ENCODE measurements at regions not wholly inside any gene's neighbourhood (a gene's known extent, or its start where the extent isn't known, plus 50 kb on each side); places are given as distances from the start of the nearest gene placed in this dataset.
"Not testable (repeated sequence)": the region's sequence is repeated elsewhere in the genome, so short reads cannot be mapped to it uniquely, and the experiment has no call there.

GRCh38 chr4:98828801-98829200 is 100.1 kb downstream of the EIF4E start:
- Mint-ChIP-seq H3K36me3 (ENCODE audit: low read depth) (no peaks in the 10 kb centered on the region), H3K4me1 (no peaks in the 10 kb centered on the region), H3K27me3 (no peaks in the 10 kb centered on the region), H3K27ac (no peak overlapping the region), H3K9me3 (ENCODE audit: low read depth) (no peaks in the 10 kb centered on the region), H3K4me3 (no peak overlapping the region)
- ChIA-PET CTCF (interaction anchor here (0.6 kb wide), 1 partner anchor 317 kb away, joined by 3 read pairs; no protein-coding TSS in a partner anchor), POLR2A (no interaction called here)
- ATAC-seq (peak; percentile 53), DNase-seq (peak; percentile 43)
- intact Hi-C loops (cut with DNase I, micrococcal nuclease): loop anchor here (1.0 kb wide), 1 partner anchor 362 kb away; no protein-coding TSS in a partner anchor

GRCh38 chr4:98827661-98828060 is 101.3 kb downstream of the EIF4E start:
- no peaks in the 10 kb centered on the region for H3K4me1 Mint-ChIP-seq
- intact Hi-C loops (cut with DNase I, micrococcal nuclease): loop anchor here (1.0 kb wide), 1 partner anchor 360 kb away; no protein-coding TSS in a partner anchor
- ATAC-seq: no peak
- no peaks in the 10 kb centered on the region for H3K27me3 Mint-ChIP-seq
- no peak for DNase-seq
- H3K4me3 Mint-ChIP-seq: no peak overlapping the region
- ChIA-PET POLR2A (no interaction called here), CTCF (no interaction called here)
- no peaks in the 10 kb centered on the region for H3K36me3 Mint-ChIP-seq (ENCODE audit: low read depth)
- no peak overlapping the region for H3K27ac Mint-ChIP-seq
- no peaks in the 10 kb centered on the region for H3K9me3 Mint-ChIP-seq (ENCODE audit: low read depth)

- intact Hi-C loops (cut with DNase I, micrococcal nuclease): no loop called here
- ChIA-PET CTCF (no interaction called here), POLR2A (no interaction called here)
- H3K4me1 Mint-ChIP-seq: peaks cover 4% of the 10 kb centered on the region
- no peak overlapping the region for H3K27ac Mint-ChIP-seq
- H3K36me3 Mint-ChIP-seq (ENCODE audit: low read depth): no peaks in the 10 kb centered on the region
- no peak for DNase-seq
- no peaks in the 10 kb centered on the region for H3K27me3 Mint-ChIP-seq
- ATAC-seq: no peak
- no peak overlapping the region for H3K4me3 Mint-ChIP-seq
- H3K9me3 Mint-ChIP-seq (ENCODE audit: low read depth): peaks cover 2% of the 10 kb centered on the region
Observed at GRCh38 chr4:98822144-98822543, 106.8 kb downstream of the EIF4E start.

- POLR2A ChIA-PET; H3K27me3 Mint-ChIP-seq; ATAC-seq; intact Hi-C loops (cut with DNase I, micrococcal nuclease); H3K36me3 Mint-ChIP-seq (ENCODE audit: low read depth); H3K4me1 Mint-ChIP-seq; H3K9me3 Mint-ChIP-seq (ENCODE audit: low read depth); H3K4me3 Mint-ChIP-seq; H3K27ac Mint-ChIP-seq; DNase-seq; CTCF ChIA-PET: not testable (repeated sequence)
Observed at GRCh38 chr4:98818116-98818515, 110.8 kb downstream of the EIF4E start.

GRCh38 chr4:98816816-98817215 is 112.1 kb downstream of the EIF4E start:
- CTCF ChIA-PET: interaction anchor here (0.6 kb wide), 1 partner anchor 104 kb away, joined by 4 read pairs; no protein-coding TSS in a partner anchor
- POLR2A ChIA-PET: no interaction called here
- Mint-ChIP-seq H3K4me1 (peaks cover 4% of the 10 kb centered on the region), H3K9me3 (ENCODE audit: low read depth) (peaks cover 2% of the 10 kb centered on the region), H3K4me3 (no peak overlapping the region), H3K36me3 (ENCODE audit: low read depth) (no peaks in the 10 kb centered on the region), H3K27me3 (no peaks in the 10 kb centered on the region), H3K27ac (no peak overlapping the region)
- ATAC-seq (no peak), DNase-seq (no peak)
- intact Hi-C loops (cut with DNase I, micrococcal nuclease): no loop called here

GRCh38 chr4:98816386-98816785 is 112.5 kb downstream of the EIF4E start:
- H3K27ac Mint-ChIP-seq: no peak overlapping the region
- H3K27me3 Mint-ChIP-seq: no peaks in the 10 kb centered on the region
- no peak overlapping the region for H3K4me3 Mint-ChIP-seq
- no peak for ATAC-seq
- CTCF ChIA-PET: interaction anchor here (1.9 kb wide), 1 partner anchor 9 kb away, joined by 6 read pairs; no protein-coding TSS in a partner anchor
- H3K4me1 Mint-ChIP-seq: peaks cover 1% of the 10 kb centered on the region
- DNase-seq: no peak
- intact Hi-C loops (cut with DNase I, micrococcal nuclease): no loop called here
- peaks cover 2% of the 10 kb centered on the region for H3K9me3 Mint-ChIP-seq (ENCODE audit: low read depth)
- H3K36me3 Mint-ChIP-seq (ENCODE audit: low read depth): no peaks in the 10 kb centered on the region
- POLR2A ChIA-PET: no interaction called here

GRCh38 chr4:98804403-98804802 is 124.5 kb downstream of the EIF4E start:
- Mint-ChIP-seq H3K4me3 (no peak overlapping the region), H3K27ac (no peak overlapping the region), H3K36me3 (ENCODE audit: low read depth) (no peaks in the 10 kb centered on the region), H3K27me3 (no peaks in the 10 kb centered on the region), H3K9me3 (ENCODE audit: low read depth) (no peaks in the 10 kb centered on the region), H3K4me1 (peaks cover 8% of the 10 kb centered on the region)
- ChIA-PET POLR2A (no interaction called here), CTCF (no interaction called here)
- ATAC-seq: no peak
- no peak for DNase-seq
- intact Hi-C loops (cut with DNase I, micrococcal nuclease): no loop called here

- Mint-ChIP-seq H3K9me3 (ENCODE audit: low read depth) (no peaks in the 10 kb centered on the region), H3K4me1 (peaks cover 8% of the 10 kb centered on the region), H3K36me3 (ENCODE audit: low read depth) (no peaks in the 10 kb centered on the region), H3K27me3 (no peaks in the 10 kb centered on the region), H3K27ac (no peak overlapping the region), H3K4me3 (no peak overlapping the region)
- ChIA-PET CTCF (interaction anchor here (1.1 kb wide), 1 partner anchor 17 kb away, joined by 3 read pairs; no protein-coding TSS in a partner anchor), POLR2A (no interaction called here)
- DNase-seq (no peak), ATAC-seq (no peak)
- intact Hi-C loops (cut with DNase I, micrococcal nuclease): no loop called here
Observed at GRCh38 chr4:98803251-98803650, 125.7 kb downstream of the EIF4E start.

- H3K27me3 Mint-ChIP-seq: no peaks in the 10 kb centered on the region
- ATAC-seq (no peak), DNase-seq (no peak)
- no peak overlapping the region for H3K27ac Mint-ChIP-seq
- intact Hi-C loops (cut with DNase I, micrococcal nuclease): no loop called here
- ChIA-PET POLR2A (no interaction called here), CTCF (interaction anchor here (1.1 kb wide), 1 partner anchor 16 kb away, joined by 3 read pairs; no protein-coding TSS in a partner anchor)
- no peaks in the 10 kb centered on the region for H3K9me3 Mint-ChIP-seq (ENCODE audit: low read depth)
- H3K36me3 Mint-ChIP-seq (ENCODE audit: low read depth): no peaks in the 10 kb centered on the region
- H3K4me3 Mint-ChIP-seq: no peak overlapping the region
- peaks cover 8% of the 10 kb centered on the region for H3K4me1 Mint-ChIP-seq
Observed at GRCh38 chr4:98802770-98803198, 126.1 kb downstream of the EIF4E start.

GRCh38 chr4:98801259-98801725 is 127.6 kb downstream of the EIF4E start:
- no peaks in the 10 kb centered on the region for H3K9me3 Mint-ChIP-seq (ENCODE audit: low read depth)
- intact Hi-C loops (cut with DNase I, micrococcal nuclease): no loop called here
- no peak for DNase-seq
- no peak overlapping the region for H3K27ac Mint-ChIP-seq
- H3K4me1 Mint-ChIP-seq: peaks cover 8% of the 10 kb centered on the region
- no peak for ATAC-seq
- H3K27me3 Mint-ChIP-seq: no peaks in the 10 kb centered on the region
- POLR2A ChIA-PET: no interaction called here
- H3K4me3 Mint-ChIP-seq: no peak overlapping the region
- no peaks in the 10 kb centered on the region for H3K36me3 Mint-ChIP-seq (ENCODE audit: low read depth)
- CTCF ChIA-PET: no interaction called here

- CTCF ChIA-PET: interaction anchor here (0.8 kb wide), 1 partner anchor 38 kb away, joined by 3 read pairs; no protein-coding TSS in a partner anchor
- H3K9me3 Mint-ChIP-seq (ENCODE audit: low read depth): no peaks in the 10 kb centered on the region
- POLR2A ChIA-PET: no interaction called here
- no peak for ATAC-seq
- peaks cover 16% of the 10 kb centered on the region for H3K4me1 Mint-ChIP-seq
- DNase-seq: no peak
- H3K36me3 Mint-ChIP-seq (ENCODE audit: low read depth): no peaks in the 10 kb centered on the region
- H3K27me3 Mint-ChIP-seq: no peaks in the 10 kb centered on the region
- H3K27ac Mint-ChIP-seq: no peak overlapping the region
- no peak overlapping the region for H3K4me3 Mint-ChIP-seq
- intact Hi-C loops (cut with DNase I, micrococcal nuclease): no loop called here
Observed at GRCh38 chr4:98796991-98797390, 131.9 kb downstream of the EIF4E start.

GRCh38 chr4:98794565-98795205 is 134.2 kb downstream of the EIF4E start:
- peak; percentile 98 for ATAC-seq
- intact Hi-C loops (cut with DNase I, micrococcal nuclease): no loop called here
- ChIA-PET POLR2A (interaction anchor here (0.5 kb wide), 1 partner anchor 187 kb away, joined by 3 read pairs; no protein-coding TSS in a partner anchor), CTCF (interaction anchor here (0.8 kb wide), 1 partner anchor 73 kb away, joined by 8 read pairs; no protein-coding TSS in a partner anchor)
- H3K4me3 Mint-ChIP-seq: no peak overlapping the region
- no peak overlapping the region for H3K27ac Mint-ChIP-seq
- H3K27me3 Mint-ChIP-seq: no peaks in the 10 kb centered on the region
- DNase-seq: peak; percentile 71
- H3K36me3 Mint-ChIP-seq (ENCODE audit: low read depth): no peaks in the 10 kb centered on the region
- H3K4me1 Mint-ChIP-seq: peaks cover 16% of the 10 kb centered on the region
- H3K9me3 Mint-ChIP-seq (ENCODE audit: low read depth): no peaks in the 10 kb centered on the region

Data from activated CD4-positive, alpha-beta T cell treated with anti-CD3 and anti-CD28 coated beads for 36 hours (primary cell).